BJ (cell line): ENCODE measurements at regions not wholly inside any gene's neighbourhood (a gene's known extent, or its start where the extent isn't known, plus 50 kb on each side); places are given as distances from the start of the nearest gene placed in this dataset.

Source experiments
- CTCF ChIA-PET: fragments of 350-600 bp; formaldehyde crosslinking; extraction: SDS; loops from one replicate; lab custom pipeline; 2021; ENCODE audit warnings: antibody characterized with exemption, inconsistent platforms; lab: Yijun Ruan, JAX
- POLR2A ChIA-PET: fragments of 300-600 bp; sonication (Branson Sonifier 250); formaldehyde crosslinking; extraction: SDS; loops from one replicate; lab custom pipeline; 2021; ENCODE audit warnings: antibody characterized with exemption; lab: Charles Lee
- DNase-seq: peaks from one replicate; pipeline ENCODE4 v3.0.0-alpha.2; 2011; ENCODE audit warnings: low read depth
- H3K27me3 ChIP-seq: 2 replicates; pipeline ENCODE4 v1.6.0; 2011; ENCODE audit warnings: low read length; ENCODE audit not compliant: control insufficient read depth, insufficient read depth
- H3K36me3 ChIP-seq: 2 replicates; pipeline ENCODE4 v1.5.1; 2011; ENCODE audit warnings: low read length; ENCODE audit not compliant: control insufficient read depth, insufficient read depth
- H3K4me3 ChIP-seq: 2 replicates; pipeline ENCODE4 v1.5.1; 2011; ENCODE audit warnings: low read depth, mild to moderate bottlenecking, control low read depth, low read length
- CTCF ChIP-seq: IDR thresholded peaks from 2 replicates; pipeline ENCODE4 v1.5.1; 2011; ENCODE audit warnings: low read depth, mild to moderate bottlenecking, control low read depth, inconsistent platforms, low read length, moderate library complexity; ENCODE audit not compliant: insufficient read depth

GRCh38 chr9:110086537-110086936 lies 121.4 kb downstream of the C9orf152 start:
- CTCF ChIA-PET, result no interaction called here

GRCh38 chr9:110087605-110088004 lies 120.4 kb downstream of the C9orf152 start:
- no peak for DNase-seq
- ChIA-PET CTCF (no interaction called here), POLR2A (no interaction called here)
- Histone ChIP-seq H3K36me3 (peaks cover 2% of the 10 kb centered on the region), H3K27me3 (no peaks in the 10 kb centered on the region), H3K4me3 (no peak overlapping the region)
- no peak for TF ChIP-seq CTCF

More at GRCh38 chr9:110086537-110086936, 121.4 kb downstream of the C9orf152 start:
- H3K27me3 ChIP-seq, result no peaks in the 10 kb centered on the region
- POLR2A ChIA-PET, result no interaction called here
- H3K36me3 ChIP-seq, result peaks cover 2% of the 10 kb centered on the region
- TF ChIP-seq CTCF, result no peak
- DNase-seq, result no peak
- no peak overlapping the region for H3K4me3 ChIP-seq

- ChIA-PET CTCF (interaction anchor here (0.9 kb wide), 1 partner anchor 9 kb away, joined by 3 read pairs; no protein-coding TSS in a partner anchor), POLR2A (no interaction called here)
- H3K4me3 ChIP-seq, result no peak overlapping the region
- no peaks in the 10 kb centered on the region for H3K27me3 ChIP-seq
- TF ChIP-seq CTCF, result no peak
- DNase-seq, result no peak
- H3K36me3 ChIP-seq, result peaks cover 2% of the 10 kb centered on the region
Observed at GRCh38 chr9:110088099-110088498, 119.9 kb downstream of the C9orf152 start.

GRCh38 chr9:110089681-110090370 lies 118.1 kb downstream of the C9orf152 start:
- no peak for DNase-seq

More at GRCh38 chr9:110089681-110090370, 118.1 kb downstream of the C9orf152 start:
- Histone ChIP-seq H3K4me3 (no peak overlapping the region), H3K27me3 (no peaks in the 10 kb centered on the region), H3K36me3 (peaks cover 2% of the 10 kb centered on the region)
- ChIA-PET CTCF (interaction anchor here (1.4 to 1.6 kb wide), 2 partner anchors 13 to 16 kb away, joined by 3 to 6 read pairs; no protein-coding TSS in a partner anchor), POLR2A (no interaction called here)
- no peak for TF ChIP-seq CTCF
